ENCODE measurements at regions not wholly inside any gene's neighbourhood (a gene's known extent, or its start where the extent isn't known, plus 50 kb on each side); places are given as distances from the start of the nearest gene placed in this dataset.

DNA sequence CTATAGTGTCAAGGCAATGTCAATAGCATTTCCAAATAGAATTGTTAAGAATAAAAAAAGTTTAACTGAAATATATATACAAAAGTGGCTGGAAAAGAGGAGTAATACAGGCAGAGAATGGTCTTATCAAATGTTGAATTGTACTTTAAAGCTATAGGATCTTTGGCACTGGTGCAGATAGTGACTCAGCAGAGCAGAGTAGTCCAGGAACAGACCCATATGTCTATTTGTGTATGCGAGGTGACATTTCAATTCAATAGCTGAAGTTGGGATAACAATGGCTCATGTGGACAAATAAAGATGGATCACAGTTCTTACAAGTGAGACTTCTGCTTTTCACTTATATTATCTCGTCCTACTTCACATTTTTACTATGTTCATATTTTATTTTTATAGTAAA is 543.0 kb upstream of the B3GALT2 start:
- H3K27me3 ChIP-seq (ENCODE audit: insufficient read depth, poor library complexity, severe bottlenecking), result no peaks in the 10 kb centered on the region
- no peak overlapping the region for H3K4me3 ChIP-seq (replicated peaks; ENCODE audit: insufficient read depth, low read length)
- TF ChIP-seq, protein P1, sequence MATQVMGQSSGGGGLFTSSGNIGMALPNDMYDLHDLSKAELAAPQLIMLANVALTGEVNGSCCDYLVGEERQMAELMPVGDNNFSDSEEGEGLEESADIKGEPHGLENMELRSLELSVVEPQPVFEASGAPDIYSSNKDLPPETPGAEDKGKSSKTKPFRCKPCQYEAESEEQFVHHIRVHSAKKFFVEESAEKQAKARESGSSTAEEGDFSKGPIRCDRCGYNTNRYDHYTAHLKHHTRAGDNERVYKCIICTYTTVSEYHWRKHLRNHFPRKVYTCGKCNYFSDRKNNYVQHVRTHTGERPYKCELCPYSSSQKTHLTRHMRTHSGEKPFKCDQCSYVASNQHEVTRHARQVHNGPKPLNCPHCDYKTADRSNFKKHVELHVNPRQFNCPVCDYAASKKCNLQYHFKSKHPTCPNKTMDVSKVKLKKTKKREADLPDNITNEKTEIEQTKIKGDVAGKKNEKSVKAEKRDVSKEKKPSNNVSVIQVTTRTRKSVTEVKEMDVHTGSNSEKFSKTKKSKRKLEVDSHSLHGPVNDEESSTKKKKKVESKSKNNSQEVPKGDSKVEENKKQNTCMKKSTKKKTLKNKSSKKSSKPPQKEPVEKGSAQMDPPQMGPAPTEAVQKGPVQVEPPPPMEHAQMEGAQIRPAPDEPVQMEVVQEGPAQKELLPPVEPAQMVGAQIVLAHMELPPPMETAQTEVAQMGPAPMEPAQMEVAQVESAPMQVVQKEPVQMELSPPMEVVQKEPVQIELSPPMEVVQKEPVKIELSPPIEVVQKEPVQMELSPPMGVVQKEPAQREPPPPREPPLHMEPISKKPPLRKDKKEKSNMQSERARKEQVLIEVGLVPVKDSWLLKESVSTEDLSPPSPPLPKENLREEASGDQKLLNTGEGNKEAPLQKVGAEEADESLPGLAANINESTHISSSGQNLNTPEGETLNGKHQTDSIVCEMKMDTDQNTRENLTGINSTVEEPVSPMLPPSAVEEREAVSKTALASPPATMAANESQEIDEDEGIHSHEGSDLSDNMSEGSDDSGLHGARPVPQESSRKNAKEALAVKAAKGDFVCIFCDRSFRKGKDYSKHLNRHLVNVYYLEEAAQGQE (IDR thresholded peaks at IDR 0.05; ENCODE audit: insufficient replicate concordance, low read depth), result no peak
- TF ChIP-seq SPI1 (IDR thresholded peaks at IDR 0.05; ENCODE audit: borderline replicate concordance, low read depth), result no peak
- TF ChIP-seq GABPA (IDR thresholded peaks at IDR 0.05; ENCODE audit: low read depth), result no peak
- TF ChIP-seq POLR2AphosphoS5 (IDR thresholded peaks at IDR 0.05; ENCODE audit: low read depth), result no peak
- TF ChIP-seq, protein P2, sequence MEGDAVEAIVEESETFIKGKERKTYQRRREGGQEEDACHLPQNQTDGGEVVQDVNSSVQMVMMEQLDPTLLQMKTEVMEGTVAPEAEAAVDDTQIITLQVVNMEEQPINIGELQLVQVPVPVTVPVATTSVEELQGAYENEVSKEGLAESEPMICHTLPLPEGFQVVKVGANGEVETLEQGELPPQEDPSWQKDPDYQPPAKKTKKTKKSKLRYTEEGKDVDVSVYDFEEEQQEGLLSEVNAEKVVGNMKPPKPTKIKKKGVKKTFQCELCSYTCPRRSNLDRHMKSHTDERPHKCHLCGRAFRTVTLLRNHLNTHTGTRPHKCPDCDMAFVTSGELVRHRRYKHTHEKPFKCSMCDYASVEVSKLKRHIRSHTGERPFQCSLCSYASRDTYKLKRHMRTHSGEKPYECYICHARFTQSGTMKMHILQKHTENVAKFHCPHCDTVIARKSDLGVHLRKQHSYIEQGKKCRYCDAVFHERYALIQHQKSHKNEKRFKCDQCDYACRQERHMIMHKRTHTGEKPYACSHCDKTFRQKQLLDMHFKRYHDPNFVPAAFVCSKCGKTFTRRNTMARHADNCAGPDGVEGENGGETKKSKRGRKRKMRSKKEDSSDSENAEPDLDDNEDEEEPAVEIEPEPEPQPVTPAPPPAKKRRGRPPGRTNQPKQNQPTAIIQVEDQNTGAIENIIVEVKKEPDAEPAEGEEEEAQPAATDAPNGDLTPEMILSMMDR (IDR thresholded peaks at IDR 0.05; ENCODE audit: insufficient read depth, low read length), result no peak
- H3K27ac ChIP-seq (replicated peaks), result no peak overlapping the region
- no peak for DNase-seq (ENCODE audit: low read depth in 1 of 2, low spot score in 1 of 2)

DNA sequence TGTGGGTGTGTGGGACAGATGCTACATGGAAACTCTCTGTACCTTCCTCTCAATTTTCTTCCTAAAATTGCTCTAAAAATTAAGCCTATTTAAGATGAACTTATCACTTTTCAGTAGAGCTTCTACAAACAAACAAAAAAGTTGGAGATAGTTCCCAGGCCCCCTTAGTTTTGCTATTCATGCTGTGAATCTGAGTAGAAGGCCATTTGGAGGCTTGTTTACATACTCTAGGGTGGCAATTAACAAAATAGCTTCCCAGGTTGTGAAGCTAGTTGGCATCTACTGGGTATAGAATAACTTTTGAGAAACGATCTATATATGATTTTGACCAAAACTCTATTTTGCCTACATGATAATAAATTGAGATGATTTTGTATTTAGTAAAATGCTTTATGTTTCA is 541.4 kb upstream of the B3GALT2 start:
- no peak for TF ChIP-seq SPI1 (IDR thresholded peaks at IDR 0.05; ENCODE audit: borderline replicate concordance, low read depth)
- TF ChIP-seq, protein P1 (IDR thresholded peaks at IDR 0.05; ENCODE audit: insufficient replicate concordance, low read depth), result no peak
- no peak for TF ChIP-seq GABPA (IDR thresholded peaks at IDR 0.05; ENCODE audit: low read depth)
- TF ChIP-seq POLR2AphosphoS5 (IDR thresholded peaks at IDR 0.05; ENCODE audit: low read depth), result no peak
- TF ChIP-seq, protein P2 (IDR thresholded peaks at IDR 0.05; ENCODE audit: insufficient read depth, low read length), result no peak
- Histone ChIP-seq H3K4me3 (replicated peaks; ENCODE audit: insufficient read depth, low read length) (no peak overlapping the region), H3K27me3 (ENCODE audit: insufficient read depth, poor library complexity, severe bottlenecking) (no peaks in the 10 kb centered on the region), H3K27ac (replicated peaks) (no peak overlapping the region)
- no peak for DNase-seq (ENCODE audit: low read depth in 1 of 2, low spot score in 1 of 2)

DNA sequence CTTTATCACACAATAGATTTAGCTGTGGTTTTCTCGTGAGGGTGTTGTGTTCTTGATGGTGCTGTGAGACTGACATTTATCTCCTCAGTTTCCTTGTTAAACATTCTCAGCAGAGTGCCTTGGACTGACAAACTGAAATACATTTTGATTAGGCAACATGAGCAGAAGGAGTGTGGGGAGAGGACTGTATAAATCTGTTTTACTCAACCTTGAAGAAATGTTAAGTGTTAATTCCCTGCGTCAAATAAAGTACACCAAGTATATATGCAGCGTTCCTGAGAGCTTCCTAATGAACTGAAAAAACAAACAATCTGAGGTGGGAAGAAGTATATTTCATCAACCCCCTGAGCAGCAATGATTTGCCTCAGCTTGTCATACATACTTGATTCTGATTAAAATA is 540.3 kb upstream of the B3GALT2 start:
- H3K4me3 ChIP-seq (replicated peaks; ENCODE audit: insufficient read depth, low read length), result no peak overlapping the region
- no peak overlapping the region for H3K27ac ChIP-seq (replicated peaks)
- no peak for DNase-seq (ENCODE audit: low read depth in 1 of 2, low spot score in 1 of 2)
- no peak for TF ChIP-seq SPI1 (IDR thresholded peaks at IDR 0.05; ENCODE audit: borderline replicate concordance, low read depth)
- TF ChIP-seq, protein P2 (IDR thresholded peaks at IDR 0.05; ENCODE audit: insufficient read depth, low read length), result no peak
- TF ChIP-seq, protein P1 (IDR thresholded peaks at IDR 0.05; ENCODE audit: insufficient replicate concordance, low read depth), result no peak
- TF ChIP-seq GABPA (IDR thresholded peaks at IDR 0.05; ENCODE audit: low read depth), result no peak
- no peak for TF ChIP-seq POLR2AphosphoS5 (IDR thresholded peaks at IDR 0.05; ENCODE audit: low read depth)
- H3K27me3 ChIP-seq (ENCODE audit: insufficient read depth, poor library complexity, severe bottlenecking), result no peaks in the 10 kb centered on the region

Measured in HL-60 (cell line).